ENCODE measurements at regions not wholly inside any gene's neighbourhood (a gene's known extent, or its start where the extent isn't known, plus 50 kb on each side); places are given as distances from the start of the nearest gene placed in this dataset.
A peak's percentile ranks its signal among the peaks of the same experiment; 100 is the strongest.

- TF ChIP-seq CTCF (IDR thresholded peaks at IDR 0.05; ENCODE audit: low read depth, low read length), result no peak
- no peak for TF ChIP-seq EZH2phosphoT487 (IDR thresholded peaks at IDR 0.05; ENCODE audit: low read depth)
- 0 out of 2 replicates have a peak overlapping the region, but pooled peaks have one; percentile 7 for H2AFZ ChIP-seq (ENCODE audit: low read depth, low read length)
- H3K4me3 ChIP-seq (ENCODE audit: low read length), result peak overlapping the region; percentile 22; the same call in 1 of the 2 replicates
- peaks cover 4% of the 10 kb centered on the region; the same call in 1 of the 2 replicates for H3K9me3 ChIP-seq (ENCODE audit: insufficient read depth, low read length)
- H3K4me1 ChIP-seq (ENCODE audit: low read length), result peaks cover 45% of the 10 kb centered on the region
- peak overlapping the region; percentile 35; the same call in 1 of the 2 replicates for H3K9ac ChIP-seq (ENCODE audit: low read length)
- peak overlapping the region; percentile 74 for H3K27ac ChIP-seq (ENCODE audit: low read length)
- no peaks in the 10 kb centered on the region for H3K27me3 ChIP-seq (ENCODE audit: low read depth, low read length)
- H4K20me1 ChIP-seq (ENCODE audit: insufficient read depth, low read length), result no peaks in the 10 kb centered on the region
- peaks cover 4% of the 10 kb centered on the region for H3K36me3 ChIP-seq (replicated peaks; ENCODE audit: low read depth, low read length)
- H3K4me2 ChIP-seq (ENCODE audit: low read length), result peak overlapping the region; percentile 57
- no peaks in the 10 kb centered on the region for H3K79me2 ChIP-seq (ENCODE audit: low read length)
Observed at GRCh38 chr5:34570721-34571676, 85.1 kb upstream of the RAI14 start.

GRCh38 chr5:34571677-34572041 lies 84.5 kb upstream of the RAI14 start:
- no peak for TF ChIP-seq EZH2phosphoT487 (IDR thresholded peaks at IDR 0.05; ENCODE audit: low read depth)
- no peak for TF ChIP-seq CTCF (IDR thresholded peaks at IDR 0.05; ENCODE audit: low read depth, low read length)
- peak overlapping the region; percentile 24; the same call in 1 of the 2 replicates for H3K9ac ChIP-seq (ENCODE audit: low read length)
- H3K9me3 ChIP-seq (ENCODE audit: insufficient read depth, low read length), result peaks cover 4% of the 10 kb centered on the region; the same call in 1 of the 2 replicates
- H3K79me2 ChIP-seq (ENCODE audit: low read length), result no peaks in the 10 kb centered on the region
- H3K27ac ChIP-seq (ENCODE audit: low read length), result peak overlapping the region; percentile 74
- H2AFZ ChIP-seq (ENCODE audit: low read depth, low read length), result no peak overlapping the region
- H3K27me3 ChIP-seq (ENCODE audit: low read depth, low read length), result no peaks in the 10 kb centered on the region
- no peaks in the 10 kb centered on the region for H4K20me1 ChIP-seq (ENCODE audit: insufficient read depth, low read length)
- H3K4me3 ChIP-seq (ENCODE audit: low read length), result peak overlapping the region; percentile 22; the same call in 1 of the 2 replicates
- H3K36me3 ChIP-seq (replicated peaks; ENCODE audit: low read depth, low read length), result peaks cover 4% of the 10 kb centered on the region
- H3K4me2 ChIP-seq (ENCODE audit: low read length), result peak overlapping the region; percentile 57
- peaks cover 46% of the 10 kb centered on the region for H3K4me1 ChIP-seq (ENCODE audit: low read length)

GRCh38 chr5:34574936-34575467 lies 81.1 kb upstream of the RAI14 start:
- Histone ChIP-seq H3K27ac (ENCODE audit: low read length) (no peak overlapping the region), H3K9ac (ENCODE audit: low read length) (no peak overlapping the region), H3K9me3 (ENCODE audit: insufficient read depth, low read length) (peaks cover 4% of the 10 kb centered on the region; the same call in 1 of the 2 replicates), H3K4me2 (ENCODE audit: low read length) (peak overlapping the region; percentile 30; the same call in 1 of the 2 replicates), H2AFZ (ENCODE audit: low read depth, low read length) (peak overlapping the region; percentile 46), H3K4me1 (ENCODE audit: low read length) (peaks cover 53% of the 10 kb centered on the region), H3K36me3 (replicated peaks; ENCODE audit: low read depth, low read length) (peaks cover 12% of the 10 kb centered on the region), H3K27me3 (ENCODE audit: low read depth, low read length) (no peaks in the 10 kb centered on the region), H3K79me2 (ENCODE audit: low read length) (no peaks in the 10 kb centered on the region), H4K20me1 (ENCODE audit: insufficient read depth, low read length) (no peaks in the 10 kb centered on the region), H3K4me3 (ENCODE audit: low read length) (no peak overlapping the region)
- TF ChIP-seq EZH2phosphoT487 (IDR thresholded peaks at IDR 0.05; ENCODE audit: low read depth), result no peak
- TF ChIP-seq CTCF (IDR thresholded peaks at IDR 0.05; ENCODE audit: low read depth, low read length), result no peak

All from OCI-LY3 (cell line).